Neuron (in vitro differentiated cells): ENCODE measurements at regions not wholly inside any gene's neighbourhood (a gene's known extent, or its start where the extent isn't known, plus 50 kb on each side); places are given as distances from the start of the nearest gene placed in this dataset.

Experiments
- H2AFZ ChIP-seq: one replicate; pipeline ENCODE4 v1.6.1; 2013; ENCODE audit warnings: low read depth, mild to moderate bottlenecking, inconsistent platforms, low read length, moderate library complexity
- H3K27me3 ChIP-seq: one replicate; pipeline ENCODE4 v1.6.1; 2013; ENCODE audit warnings: low read length; ENCODE audit not compliant: insufficient read depth
- H3K36me3 ChIP-seq: one replicate; pipeline ENCODE4 v1.6.1; 2013; ENCODE audit warnings: low read length; ENCODE audit not compliant: insufficient read depth
- H3K4me1 ChIP-seq: one replicate; pipeline ENCODE4 v1.6.1; 2013; ENCODE audit warnings: low read length; ENCODE audit not compliant: insufficient read depth
- H3K4me3 ChIP-seq: 2 replicates; pipeline ENCODE4 v1.5.1; 2013; ENCODE audit warnings: mild to moderate bottlenecking, low read length, moderate library complexity
- H3K9me3 ChIP-seq: one replicate; pipeline ENCODE4 v1.6.1; 2013; ENCODE audit warnings: low read length

DNA sequence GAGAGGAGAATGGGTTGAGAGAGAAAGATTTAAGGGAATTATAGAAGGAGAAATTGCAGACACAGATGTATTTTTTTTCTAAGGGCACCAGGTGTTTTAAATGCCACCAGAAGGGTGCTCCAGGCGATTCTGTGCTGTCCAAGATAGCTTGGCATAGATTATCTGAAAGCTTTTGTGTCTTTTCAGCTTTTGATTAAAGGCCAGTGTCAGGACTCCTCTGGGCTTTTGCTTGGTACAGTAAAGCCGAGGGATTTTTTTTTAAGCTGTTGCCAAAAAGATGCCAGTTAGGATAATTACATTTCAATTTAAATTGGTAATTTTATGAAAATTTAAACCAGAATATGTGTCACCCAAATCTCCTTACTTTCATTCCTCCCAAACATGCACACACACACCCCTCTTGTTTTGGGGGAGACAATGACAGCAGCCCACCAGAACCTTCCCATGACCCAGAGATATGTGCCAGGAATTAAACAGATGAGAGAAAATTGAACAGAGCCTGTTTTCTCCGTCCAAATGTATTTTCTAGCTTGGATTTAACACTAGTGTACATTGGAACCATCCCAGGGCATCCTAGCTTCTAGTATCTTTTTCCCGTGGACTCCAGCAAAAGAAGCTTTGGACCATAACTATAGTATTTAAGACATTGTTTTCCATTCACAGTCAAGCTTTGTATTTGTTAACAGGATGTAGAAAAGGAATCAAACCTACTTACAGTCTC is 670.7 kb upstream of the CXADR start:
- Histone ChIP-seq H3K36me3 (no peaks in the 10 kb centered on the region), H2AFZ (no peak overlapping the region), H3K9me3 (no peaks in the 10 kb centered on the region), H3K4me1 (peaks cover 16% of the 10 kb centered on the region), H3K4me3 (no peak overlapping the region), H3K27me3 (no peaks in the 10 kb centered on the region)

DNA sequence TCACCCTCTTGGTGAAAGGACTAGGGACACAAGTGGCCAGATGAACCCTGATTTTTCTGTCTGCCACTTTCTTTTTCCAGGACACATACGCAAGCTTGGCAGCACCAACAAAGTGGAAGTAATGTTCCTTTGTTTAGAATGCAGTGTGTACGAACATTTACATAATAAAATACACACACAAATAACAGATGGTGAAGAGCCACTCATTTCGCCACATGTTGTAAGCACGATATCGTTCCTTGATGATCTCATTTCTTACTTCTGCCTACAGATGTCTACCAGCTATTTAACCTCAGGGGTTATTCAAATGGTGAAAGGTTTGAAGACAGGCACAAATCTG is 670.2 kb upstream of the CXADR start:
- no peaks in the 10 kb centered on the region for H3K36me3 ChIP-seq
- no peak overlapping the region for H3K4me3 ChIP-seq
- no peaks in the 10 kb centered on the region for H3K27me3 ChIP-seq
- no peak overlapping the region for H2AFZ ChIP-seq
- H3K9me3 ChIP-seq: no peaks in the 10 kb centered on the region
- peaks cover 11% of the 10 kb centered on the region for H3K4me1 ChIP-seq

DNA sequence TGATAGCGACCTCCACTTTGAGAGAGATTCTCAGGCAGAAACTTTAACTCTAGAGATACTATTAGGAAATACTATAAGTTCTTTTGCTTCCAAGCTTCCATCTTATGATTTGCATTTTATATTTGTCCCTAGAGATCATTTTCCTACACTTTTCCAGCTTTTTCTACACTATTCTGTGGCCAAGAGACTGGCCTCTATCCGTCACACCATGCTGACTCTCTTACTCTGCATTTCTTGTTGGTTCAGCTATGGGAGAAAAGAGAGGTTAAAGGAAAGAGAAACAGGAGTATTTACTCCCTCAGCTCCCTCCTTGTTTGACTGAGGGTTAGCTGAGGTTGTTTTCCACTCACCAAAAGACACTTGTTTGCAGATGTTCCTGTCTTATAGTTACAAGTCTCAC is 665.6 kb upstream of the CXADR start:
- H3K4me1 ChIP-seq: peaks cover 8% of the 10 kb centered on the region
- H2AFZ ChIP-seq: no peak overlapping the region
- H3K9me3 ChIP-seq: no peaks in the 10 kb centered on the region
- no peaks in the 10 kb centered on the region for H3K27me3 ChIP-seq
- H3K36me3 ChIP-seq: no peaks in the 10 kb centered on the region
- H3K4me3 ChIP-seq: no peak overlapping the region

DNA sequence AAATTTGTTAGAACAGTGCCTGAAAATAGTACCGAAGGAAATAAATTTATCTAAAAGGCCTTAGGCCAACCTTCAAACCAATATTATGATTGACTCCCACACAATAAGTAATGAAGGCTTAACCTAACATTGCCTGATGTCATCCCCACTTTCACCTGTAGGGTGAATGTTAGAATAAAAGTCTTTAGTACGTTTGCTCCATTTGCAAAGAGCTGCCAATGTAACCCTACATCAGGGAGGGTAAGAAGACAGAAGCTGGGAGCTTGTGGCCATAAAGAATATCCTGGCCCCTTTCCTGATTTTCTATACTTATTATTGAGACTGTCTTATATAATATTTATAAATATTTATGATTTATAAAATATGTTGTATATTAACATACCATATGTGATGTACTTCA is 661.8 kb upstream of the CXADR start:
- H3K27me3 ChIP-seq: no peaks in the 10 kb centered on the region

DNA sequence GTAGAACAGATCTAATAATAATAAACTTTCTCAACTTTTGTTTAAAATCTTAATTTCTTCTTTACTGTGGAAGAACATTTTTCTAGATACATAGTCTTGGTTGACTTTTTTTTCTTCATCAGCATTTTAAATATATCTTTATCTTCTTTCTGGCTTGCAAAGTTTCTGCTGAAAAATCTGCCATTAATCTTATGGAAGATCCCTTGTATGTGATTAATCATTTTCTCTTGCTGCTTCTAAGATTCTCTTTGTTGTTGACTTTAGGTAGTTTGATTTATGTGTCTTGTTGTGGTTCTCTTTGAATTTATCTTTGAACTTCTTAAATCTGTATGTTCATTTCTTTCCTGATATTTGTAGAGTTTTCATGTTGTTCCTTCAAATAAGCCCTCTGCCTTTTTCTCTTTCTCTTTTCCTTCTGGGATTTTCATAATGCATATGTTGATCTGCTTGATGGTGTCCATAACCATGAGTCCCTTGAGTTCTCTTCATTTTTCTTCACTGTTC is 657.6 kb upstream of the CXADR start:
- no peaks in the 10 kb centered on the region for H3K36me3 ChIP-seq

More for the DNA sequence above, 661.8 kb upstream of the CXADR start:
- Histone ChIP-seq H3K4me1 (no peaks in the 10 kb centered on the region), H3K36me3 (no peaks in the 10 kb centered on the region), H3K4me3 (no peak overlapping the region), H3K9me3 (no peaks in the 10 kb centered on the region), H2AFZ (no peak overlapping the region)

DNA sequence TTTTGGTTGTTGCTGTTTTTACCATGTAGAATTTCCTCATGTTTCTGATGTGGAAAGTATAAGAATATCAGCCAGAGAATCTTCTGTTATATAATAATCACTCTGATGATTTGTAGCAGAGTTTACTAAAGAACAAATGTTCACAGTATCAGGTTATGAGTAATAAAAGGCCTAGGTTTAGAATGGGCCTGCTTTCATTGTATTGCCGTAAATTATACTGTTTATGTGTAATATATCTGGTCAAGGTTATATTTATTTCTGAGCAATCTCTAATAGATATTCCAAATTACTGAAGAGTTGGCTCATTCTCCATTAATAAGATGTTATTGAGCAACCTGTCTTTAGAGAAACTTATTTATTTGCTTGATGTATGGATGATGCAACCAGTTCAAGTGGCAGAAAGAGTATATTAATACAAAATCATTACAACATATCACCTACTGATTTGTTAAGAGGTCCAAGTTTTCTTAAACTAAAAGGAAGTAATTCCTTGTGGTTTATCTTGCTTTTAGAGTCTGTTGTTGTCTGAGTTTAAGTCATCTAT is 649.4 kb upstream of the CXADR start:
- Histone ChIP-seq H3K9me3 (no peaks in the 10 kb centered on the region), H3K4me1 (no peaks in the 10 kb centered on the region), H3K36me3 (no peaks in the 10 kb centered on the region), H3K27me3 (no peaks in the 10 kb centered on the region), H2AFZ (no peak overlapping the region), H3K4me3 (no peak overlapping the region)

More for the DNA sequence above, 657.6 kb upstream of the CXADR start:
- no peak overlapping the region for H3K4me3 ChIP-seq
- no peak overlapping the region for H2AFZ ChIP-seq
- H3K9me3 ChIP-seq: no peaks in the 10 kb centered on the region
- H3K4me1 ChIP-seq: no peaks in the 10 kb centered on the region
- H3K27me3 ChIP-seq: no peaks in the 10 kb centered on the region

DNA sequence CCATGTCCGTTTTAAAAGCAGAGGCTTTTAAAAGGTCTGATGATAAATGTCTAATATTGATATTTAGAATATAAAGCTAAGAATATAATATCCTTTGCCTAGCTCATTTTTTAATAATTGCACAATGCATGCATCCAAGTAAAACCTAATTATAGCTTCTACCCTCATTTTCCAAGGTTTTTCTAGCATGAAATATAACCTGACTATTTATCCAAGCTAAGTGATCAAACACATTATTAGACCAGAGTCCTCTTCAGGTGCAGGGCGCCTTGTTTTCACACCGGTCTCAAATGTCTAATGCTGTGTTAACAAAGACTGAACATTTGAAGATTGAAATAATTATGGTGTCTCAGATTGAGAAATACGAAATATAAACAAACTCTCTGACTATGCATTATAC is 648.9 kb upstream of the CXADR start:
- Histone ChIP-seq H3K4me3 (no peak overlapping the region), H3K4me1 (no peaks in the 10 kb centered on the region), H2AFZ (no peak overlapping the region), H3K9me3 (no peaks in the 10 kb centered on the region), H3K36me3 (no peaks in the 10 kb centered on the region), H3K27me3 (no peaks in the 10 kb centered on the region)

DNA sequence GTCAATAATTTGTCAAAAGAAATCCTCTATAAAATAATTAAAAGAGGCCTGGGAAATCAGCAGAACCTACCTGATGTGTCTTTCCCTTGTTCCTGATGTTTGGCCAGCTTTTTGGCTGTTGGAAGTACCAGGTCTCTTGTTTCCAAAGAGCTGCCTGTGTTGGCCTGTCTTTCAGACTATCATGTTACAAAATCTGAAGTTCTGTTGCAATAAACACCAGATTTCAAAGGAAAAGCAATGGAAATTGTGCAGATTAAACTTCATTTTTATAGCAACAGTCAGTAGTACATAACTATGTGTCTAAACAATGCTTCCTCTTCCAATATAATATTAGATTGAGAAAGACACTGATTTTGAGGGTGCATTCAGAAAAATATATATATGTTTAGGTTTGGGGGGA is 647.2 kb upstream of the CXADR start:
- Histone ChIP-seq H3K4me3 (no peak overlapping the region), H3K27me3 (no peaks in the 10 kb centered on the region), H2AFZ (no peak overlapping the region), H3K9me3 (no peaks in the 10 kb centered on the region), H3K4me1 (no peaks in the 10 kb centered on the region), H3K36me3 (no peaks in the 10 kb centered on the region)

DNA sequence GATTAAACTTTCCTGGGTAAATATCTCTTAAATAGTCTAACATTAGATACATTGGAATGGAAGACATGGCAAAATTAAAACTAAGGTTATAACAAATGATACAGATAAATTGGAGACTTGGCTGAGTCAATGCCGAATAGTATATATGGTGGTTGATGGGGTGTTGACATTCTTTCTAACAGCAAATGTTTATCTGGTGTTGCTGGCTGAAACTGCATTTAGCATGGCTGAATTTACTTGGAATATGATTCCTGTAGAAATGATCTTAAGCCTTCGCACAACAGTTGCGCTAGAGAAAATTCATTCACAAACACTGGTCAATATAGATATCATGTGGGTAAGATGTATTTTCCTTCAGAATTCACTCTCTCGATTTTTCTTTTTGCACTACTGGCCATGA is 646.0 kb upstream of the CXADR start:
- Histone ChIP-seq H3K27me3 (no peaks in the 10 kb centered on the region), H2AFZ (no peak overlapping the region), H3K4me3 (no peak overlapping the region)

DNA sequence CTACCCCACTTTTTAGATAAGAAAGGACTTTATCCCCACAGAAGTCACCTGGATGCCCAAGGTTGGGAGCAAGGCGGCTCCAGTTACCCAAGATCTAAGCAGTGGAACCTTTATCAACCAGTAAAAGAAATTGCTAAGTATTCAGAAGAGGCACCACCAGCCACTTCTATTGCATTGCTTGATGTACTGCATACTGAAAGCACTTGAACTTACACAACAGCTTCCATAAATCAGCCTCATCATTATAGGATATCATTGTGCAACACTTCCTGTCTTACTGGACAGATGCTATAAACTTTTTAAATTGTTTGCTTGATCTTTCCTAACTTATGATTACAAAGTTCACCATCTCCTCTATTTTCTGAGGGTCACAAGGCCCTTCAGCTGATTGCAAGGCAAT is 642.7 kb upstream of the CXADR start:
- H3K4me1 ChIP-seq: no peaks in the 10 kb centered on the region
- no peaks in the 10 kb centered on the region for H3K27me3 ChIP-seq
- no peak overlapping the region for H2AFZ ChIP-seq
- H3K36me3 ChIP-seq: no peaks in the 10 kb centered on the region
- no peak overlapping the region for H3K4me3 ChIP-seq
- H3K9me3 ChIP-seq: no peaks in the 10 kb centered on the region

More for the DNA sequence above, 646.0 kb upstream of the CXADR start:
- Histone ChIP-seq H3K4me1 (no peaks in the 10 kb centered on the region), H3K36me3 (no peaks in the 10 kb centered on the region), H3K9me3 (no peaks in the 10 kb centered on the region)

DNA sequence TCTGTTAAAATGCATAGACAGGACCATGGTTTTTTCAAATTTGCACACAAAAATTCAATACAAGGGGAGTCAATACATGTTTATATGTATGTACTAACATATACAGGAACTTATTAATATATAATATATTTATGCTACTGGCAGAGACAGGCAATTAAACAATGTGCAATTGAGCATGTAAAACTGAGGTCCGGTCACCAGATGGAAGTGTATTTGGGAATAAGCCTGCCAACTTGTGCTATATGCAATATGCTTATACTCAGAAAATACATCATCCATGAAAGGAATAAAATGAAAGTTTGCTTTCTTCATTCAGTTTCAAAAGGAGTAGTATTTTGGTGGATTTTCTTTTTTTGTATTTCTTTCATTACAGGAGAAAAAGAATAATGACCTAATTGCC is 640.2 kb upstream of the CXADR start:
- no peaks in the 10 kb centered on the region for H3K36me3 ChIP-seq
- no peaks in the 10 kb centered on the region for H3K4me1 ChIP-seq
- H3K27me3 ChIP-seq: no peaks in the 10 kb centered on the region
- no peak overlapping the region for H3K4me3 ChIP-seq
- H2AFZ ChIP-seq: no peak overlapping the region
- H3K9me3 ChIP-seq: no peaks in the 10 kb centered on the region

DNA sequence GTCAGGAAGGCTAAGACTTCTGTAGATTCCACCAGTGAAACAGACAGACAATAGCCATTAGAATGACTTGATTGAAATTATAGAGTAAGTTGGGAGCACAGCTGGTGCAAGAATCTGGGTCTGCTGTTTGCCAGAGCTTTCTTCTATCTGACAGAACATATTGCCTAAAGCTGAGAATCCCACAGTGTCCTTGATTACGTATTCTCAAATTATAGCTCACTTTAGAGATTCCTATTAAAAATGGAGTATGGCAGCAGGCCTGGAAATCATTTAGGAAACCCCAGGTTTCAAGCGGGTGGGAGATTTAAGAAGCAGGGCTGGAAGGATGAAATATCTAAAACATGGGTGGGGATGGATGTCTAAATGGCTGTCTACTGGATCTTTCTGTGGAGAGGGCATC is 639.7 kb upstream of the CXADR start:
- Histone ChIP-seq H3K27me3 (no peaks in the 10 kb centered on the region), H2AFZ (no peak overlapping the region), H3K4me1 (no peaks in the 10 kb centered on the region), H3K4me3 (no peak overlapping the region), H3K9me3 (no peaks in the 10 kb centered on the region), H3K36me3 (no peaks in the 10 kb centered on the region)

DNA sequence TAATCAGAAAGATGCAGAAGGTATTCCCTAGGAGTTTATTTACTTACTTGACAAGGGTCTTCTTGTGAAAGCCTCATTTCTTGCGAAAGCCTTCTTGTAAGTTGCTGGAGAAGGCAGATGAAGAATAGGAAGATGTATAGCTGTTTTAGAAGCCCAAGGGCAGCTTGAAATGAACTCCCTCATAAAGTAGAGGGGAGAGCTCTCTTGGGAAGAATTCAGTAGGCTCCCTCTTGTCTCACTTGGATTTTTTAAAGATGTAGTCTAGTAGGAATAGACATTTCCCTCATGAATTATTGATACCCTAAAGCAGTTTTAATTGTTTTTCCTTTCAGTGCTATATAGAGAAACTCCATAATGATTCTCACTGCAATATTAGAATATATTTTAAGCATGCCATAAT is 639.2 kb upstream of the CXADR start:
- Histone ChIP-seq H3K4me1 (no peaks in the 10 kb centered on the region), H2AFZ (no peak overlapping the region), H3K36me3 (no peaks in the 10 kb centered on the region), H3K9me3 (no peaks in the 10 kb centered on the region), H3K27me3 (no peaks in the 10 kb centered on the region), H3K4me3 (no peak overlapping the region)

DNA sequence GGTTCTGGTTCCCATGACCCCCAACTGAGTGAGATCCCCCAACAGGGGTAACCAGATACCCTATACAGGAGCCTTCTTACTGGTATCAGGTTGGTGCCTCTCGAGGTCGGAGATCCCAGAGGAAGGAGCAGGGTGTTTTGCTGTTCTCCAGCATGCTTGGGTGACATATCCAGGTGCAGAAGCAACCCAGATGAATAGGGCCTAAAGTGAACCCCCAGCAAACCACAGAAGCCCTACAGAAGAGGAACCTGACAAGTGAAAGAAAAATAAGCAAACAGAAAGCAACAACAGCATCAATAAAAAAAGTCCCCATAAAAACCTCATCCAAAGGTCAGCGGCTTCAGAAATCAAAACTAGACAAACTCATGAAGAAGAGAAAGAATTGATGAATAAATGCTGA is 633.4 kb upstream of the CXADR start:
- no peak overlapping the region for H3K4me3 ChIP-seq
- no peaks in the 10 kb centered on the region for H3K9me3 ChIP-seq
- no peaks in the 10 kb centered on the region for H3K4me1 ChIP-seq
- no peaks in the 10 kb centered on the region for H3K27me3 ChIP-seq
- no peaks in the 10 kb centered on the region for H3K36me3 ChIP-seq
- no peak overlapping the region for H2AFZ ChIP-seq
